Retinal pigment epithelial cell (primary cell): ENCODE measurements at regions not wholly inside any gene's neighbourhood (a gene's known extent, or its start where the extent isn't known, plus 50 kb on each side); places are given as distances from the start of the nearest gene placed in this dataset.
"Not testable (repeated sequence)": the region's sequence is repeated elsewhere in the genome, so short reads cannot be mapped to it uniquely, and the experiment has no call there.

Experiments
- DNase-seq: peaks from one replicate; pipeline ENCODE4 v3.0.0-alpha.2; 2010; ENCODE audit warnings: low read depth
- H3K4me3 ChIP-seq: 2 replicates; pipeline ENCODE4 v1.5.1; 2011; ENCODE audit warnings: mild to moderate bottlenecking, low read length, control low read depth, moderate library complexity
- CTCF ChIP-seq: conservative IDR thresholded peaks from 2 replicates; pipeline ENCODE4 v1.5.1; 2011; ENCODE audit warnings: low read depth, low read length, control low read depth, inconsistent platforms

- H3K4me3 ChIP-seq: no peak overlapping the region
- no peak for TF ChIP-seq CTCF
- DNase-seq: no peak
These were observed 207.0 kb downstream of the RRAGB start for GRCh38 chrX:55924574-55924973.

GRCh38 chrX:55928529-55928928 is 211.0 kb downstream of the RRAGB start:
- not testable (repeated sequence) for DNase-seq, H3K4me3 ChIP-seq
